ENCODE measurements at regions not wholly inside any gene's neighbourhood (a gene's known extent, or its start where the extent isn't known, plus 50 kb on each side); places are given as distances from the start of the nearest gene placed in this dataset.

DNA sequence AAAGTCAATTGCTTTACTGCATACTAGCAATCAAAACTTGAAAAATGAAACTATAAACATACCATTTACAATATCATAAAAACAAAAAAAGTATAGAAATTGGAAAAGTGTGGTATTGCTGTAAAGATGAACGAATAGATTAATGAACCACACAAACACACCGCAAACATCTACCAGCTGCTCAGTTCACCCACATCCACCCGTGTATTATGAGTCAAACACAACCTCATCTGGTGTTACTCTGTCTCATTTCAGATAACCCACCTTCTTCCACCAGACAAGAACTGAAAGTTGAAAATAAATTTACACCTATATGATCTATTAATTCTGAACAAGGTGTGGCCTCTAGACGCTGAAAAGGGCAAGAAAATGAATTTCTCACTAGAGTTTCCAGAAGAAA is 53.3 kb downstream of the BLID start:
- no peak for DNase-seq (ENCODE audit: low read depth, low spot score)

DNA sequence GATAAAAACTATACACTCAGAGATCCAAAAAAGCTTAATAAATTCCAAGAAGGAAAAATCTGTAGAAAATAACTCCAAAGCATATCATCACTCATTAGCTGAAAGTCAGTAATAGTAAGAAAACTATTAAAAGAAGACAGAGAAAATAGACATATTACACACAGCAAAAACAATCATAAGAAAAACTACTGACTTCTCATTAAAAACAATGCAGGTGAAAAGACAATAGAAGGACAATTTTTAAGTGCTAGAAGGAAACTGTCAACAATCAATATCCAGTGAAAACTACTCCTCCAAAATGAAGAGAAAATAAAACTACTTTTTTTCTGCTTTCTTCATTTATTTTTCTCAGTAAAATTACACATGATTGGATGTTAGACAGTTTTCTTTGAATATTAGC is 56.5 kb downstream of the BLID start:
- no peak for DNase-seq (ENCODE audit: low read depth, low spot score)

DNA sequence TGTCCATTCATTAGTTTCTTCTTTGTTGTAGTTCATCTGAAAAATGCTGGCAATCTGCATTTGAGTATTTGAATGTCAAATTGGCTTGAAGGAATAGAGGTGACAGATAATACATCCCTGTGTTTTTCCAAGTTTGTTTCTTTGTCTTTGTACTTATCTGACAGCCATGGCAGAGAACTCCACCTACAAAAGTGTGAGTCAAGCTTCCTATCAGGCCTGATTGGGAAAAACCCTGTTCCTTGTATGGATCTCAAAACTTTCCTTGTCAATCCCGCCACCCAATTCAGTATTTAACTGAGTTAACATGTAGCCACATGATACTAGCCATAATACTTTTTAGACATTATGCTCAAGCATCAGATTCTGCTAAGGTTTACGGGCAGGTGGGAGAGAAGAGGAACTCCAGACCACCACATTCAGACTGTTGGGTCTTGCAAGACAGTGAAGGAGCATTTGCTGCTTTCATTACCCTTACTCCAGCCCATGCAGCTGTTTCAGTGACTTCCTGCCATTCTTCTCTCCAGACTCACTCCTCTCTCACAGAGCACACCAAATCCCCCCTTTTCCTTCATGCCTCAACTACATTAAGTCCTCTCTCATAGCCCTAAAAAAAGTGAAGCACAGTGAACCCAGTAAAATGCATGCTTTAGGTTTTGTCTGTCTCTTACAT is 65.9 kb downstream of the BLID start:
- no peak for DNase-seq (ENCODE audit: low read depth, low spot score)

DNA sequence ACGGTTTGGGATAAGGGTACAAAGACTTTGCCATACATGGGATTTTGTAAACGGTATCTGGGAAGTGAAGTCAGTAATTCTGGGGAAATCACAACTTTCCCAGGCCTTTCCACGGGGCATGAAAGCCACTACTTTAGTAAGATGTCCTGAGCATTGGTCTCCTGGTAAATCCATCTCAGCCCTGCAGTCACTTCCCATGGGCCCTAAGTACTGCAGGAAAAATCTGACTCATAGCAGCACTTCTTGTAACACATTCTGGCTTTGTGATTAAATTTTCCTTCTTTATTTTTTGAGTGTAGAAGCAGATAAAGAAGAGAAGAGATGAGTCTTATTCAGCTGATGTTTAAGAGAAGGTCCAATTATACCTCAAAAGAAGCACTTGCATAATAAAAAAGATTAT is 67.6 kb downstream of the BLID start:
- no peak for DNase-seq (ENCODE audit: low read depth, low spot score)

DNA sequence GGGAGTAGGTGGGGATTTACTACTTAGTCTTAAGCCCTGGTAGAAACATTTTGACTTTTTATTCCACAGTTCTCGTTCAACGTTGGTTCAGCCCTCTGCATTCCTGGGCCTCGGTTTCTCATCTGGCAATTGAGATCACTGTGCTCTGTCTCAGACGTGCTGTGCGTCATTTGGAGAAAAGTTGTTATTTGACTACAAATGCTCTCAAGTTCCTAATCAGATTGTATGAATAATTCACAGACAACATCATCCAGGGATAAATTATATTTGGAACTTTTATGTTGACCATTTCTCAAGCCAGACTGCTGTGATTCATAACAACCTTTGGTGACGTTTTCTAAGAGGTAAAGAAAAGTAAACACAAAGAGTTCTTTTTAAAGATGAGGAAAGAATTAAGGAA is 69.2 kb downstream of the BLID start:
- no peak for DNase-seq (ENCODE audit: low read depth, low spot score)

DNA sequence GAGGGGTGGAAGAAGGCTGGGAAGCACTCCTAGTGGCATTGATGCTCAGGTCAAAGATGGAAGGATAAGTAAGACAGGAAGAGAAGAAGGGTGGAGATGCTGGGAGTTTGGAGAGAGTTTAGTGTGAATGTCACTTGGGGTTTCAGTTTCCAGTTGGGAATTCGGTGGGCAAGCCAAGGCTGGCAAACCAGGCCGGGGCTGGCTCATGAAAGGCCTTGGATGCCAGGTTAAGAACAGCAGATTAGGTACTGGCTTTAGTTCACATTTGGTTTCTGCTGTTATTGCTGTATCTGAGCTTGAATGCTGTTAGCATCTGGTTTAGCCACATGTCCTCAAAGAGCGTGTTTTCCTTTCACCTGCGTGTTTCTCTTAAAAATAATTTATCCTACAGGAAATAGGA is 69.6 kb downstream of the BLID start:
- no peak for DNase-seq (ENCODE audit: low read depth, low spot score)

DNA sequence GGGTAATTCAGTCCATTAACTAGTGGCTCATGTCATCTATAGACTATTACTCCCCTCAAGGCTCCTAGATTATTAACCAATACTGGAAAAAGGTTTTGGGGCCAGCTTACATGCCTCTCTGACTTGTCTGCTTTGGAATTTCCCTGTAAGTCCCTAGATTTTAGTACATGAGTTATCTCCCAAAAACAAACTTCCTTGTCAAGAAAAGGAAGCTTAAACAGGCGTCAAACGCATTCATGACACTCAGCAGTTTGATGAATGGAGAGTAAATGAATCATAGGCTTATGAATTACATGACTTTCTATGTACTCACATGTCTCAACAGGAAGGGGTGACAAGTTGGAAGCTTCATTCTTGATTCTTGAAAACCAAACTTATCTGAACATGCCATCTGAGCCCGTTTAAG is 70.8 kb downstream of the BLID start:
- no peak for DNase-seq (ENCODE audit: low read depth, low spot score)

DNA sequence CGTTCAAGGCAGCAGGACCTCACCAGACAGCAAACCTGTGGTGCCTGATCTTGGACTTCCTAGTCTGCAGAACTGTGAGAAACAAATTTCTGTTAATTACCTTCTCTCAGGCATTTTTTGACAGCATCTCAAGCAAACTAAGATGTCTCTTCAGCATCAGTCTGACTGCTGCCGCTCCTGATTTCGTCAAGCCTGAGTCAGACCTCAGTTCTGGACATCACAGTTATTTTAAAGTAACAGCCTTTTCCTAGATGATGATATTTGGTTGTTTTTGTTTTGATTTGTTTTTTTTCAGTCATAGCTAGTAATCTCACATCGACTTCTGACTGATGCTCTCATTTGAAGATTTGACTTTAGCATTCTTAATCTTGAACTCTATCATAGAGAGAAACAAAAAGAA is 71.9 kb downstream of the BLID start:
- DNase-seq (ENCODE audit: low read depth, low spot score) = no peak

DNA sequence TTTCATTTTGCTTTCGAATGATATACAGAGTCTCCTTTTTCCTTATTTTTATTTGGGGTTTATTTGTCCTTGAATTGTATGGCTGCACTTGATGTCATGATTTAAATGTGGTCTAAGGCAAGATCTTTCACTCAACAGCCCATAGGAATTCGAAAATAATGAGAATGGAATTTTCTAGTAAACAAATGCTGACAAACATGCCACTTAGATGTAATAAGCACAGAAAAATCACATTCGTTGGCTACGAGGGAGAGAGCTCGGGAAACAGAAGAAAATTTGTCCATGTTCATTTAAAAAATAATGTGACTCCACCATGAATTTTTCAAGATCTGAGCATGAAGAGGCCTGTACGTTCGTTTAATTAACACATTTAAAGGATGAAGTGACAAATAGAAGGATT is 73.0 kb downstream of the BLID start:
- DNase-seq (ENCODE audit: low read depth, low spot score) = no peak

DNA sequence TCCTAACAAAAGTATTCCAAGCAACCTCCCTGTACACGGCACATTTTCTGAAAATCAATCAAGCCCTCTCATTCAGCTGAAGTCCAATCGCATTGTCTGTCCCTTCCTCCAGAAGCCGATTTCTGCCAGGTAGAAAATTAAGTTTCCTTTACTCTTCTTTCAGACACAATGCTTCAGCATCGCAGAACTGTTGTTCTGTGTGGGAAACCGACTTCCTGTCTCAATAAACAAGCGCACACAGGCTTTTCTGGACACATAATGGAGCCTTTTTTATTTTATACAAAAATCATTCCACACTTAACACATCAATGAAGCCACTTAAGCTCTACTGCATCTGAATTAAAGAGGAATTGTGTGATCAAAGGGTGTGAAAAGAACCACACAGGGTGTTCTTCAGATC is 75.6 kb downstream of the BLID start:
- no peak for DNase-seq (ENCODE audit: low read depth, low spot score)

DNA sequence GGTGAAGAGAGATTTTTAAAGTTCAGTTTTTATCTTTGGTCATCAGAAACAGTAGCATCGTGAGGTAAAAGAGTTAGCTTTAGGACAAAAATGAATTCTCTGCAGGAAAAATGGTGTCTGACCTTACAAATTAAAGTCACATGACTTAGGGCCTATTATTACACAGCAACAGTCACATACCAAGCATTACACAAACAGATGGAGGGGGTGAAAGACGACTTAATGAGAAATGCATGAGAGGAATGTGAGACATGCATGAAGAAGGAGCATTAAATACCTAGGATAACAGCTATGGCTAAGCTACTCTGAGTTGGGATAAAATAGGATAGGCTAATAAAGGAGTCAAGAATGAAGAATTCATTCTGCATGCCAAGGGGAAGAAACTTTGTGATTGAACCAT is 77.5 kb downstream of the BLID start:
- no peak for DNase-seq (ENCODE audit: low read depth, low spot score)

DNA sequence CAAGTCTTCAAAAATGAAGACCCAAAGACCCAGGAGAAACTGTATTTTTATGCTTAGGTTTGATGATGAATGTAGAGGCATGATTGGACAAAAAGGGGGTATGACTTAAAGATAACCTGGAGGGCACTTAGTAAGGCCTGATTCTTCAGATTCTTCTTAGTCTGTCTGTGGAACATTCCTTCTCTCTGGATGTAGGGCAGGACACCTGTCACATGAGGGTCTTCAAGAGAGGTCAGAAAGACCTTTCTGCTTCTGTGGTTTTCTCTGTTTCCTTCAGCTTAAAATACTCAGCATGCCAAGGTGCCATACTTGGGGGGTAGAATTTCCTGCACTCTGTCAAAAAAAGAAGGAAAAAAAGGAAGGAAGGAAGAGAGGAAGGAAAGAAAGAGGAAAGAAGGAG is 78.1 kb downstream of the BLID start:
- DNase-seq (ENCODE audit: low read depth, low spot score) = no peak

DNA sequence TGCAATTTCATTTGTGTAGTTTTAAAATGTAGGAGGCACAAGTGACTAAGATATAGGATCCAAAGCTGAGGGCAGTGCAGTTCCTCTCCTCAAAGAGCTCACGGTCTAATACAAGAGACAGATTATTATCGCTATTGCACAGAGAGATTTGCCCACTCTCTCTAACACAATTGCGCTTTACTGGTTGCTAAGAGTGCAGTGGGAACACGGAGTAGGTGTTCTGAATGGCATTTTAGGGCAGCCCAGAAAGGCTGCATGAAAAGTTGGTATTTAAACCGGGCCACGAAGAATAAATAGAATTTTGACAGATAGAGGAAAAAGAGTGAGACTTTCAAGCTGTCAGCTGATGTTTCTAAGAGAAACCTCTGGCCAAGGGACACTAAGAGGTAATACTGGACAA is 79.5 kb downstream of the BLID start:
- no peak for DNase-seq (ENCODE audit: low read depth, low spot score)

DNA sequence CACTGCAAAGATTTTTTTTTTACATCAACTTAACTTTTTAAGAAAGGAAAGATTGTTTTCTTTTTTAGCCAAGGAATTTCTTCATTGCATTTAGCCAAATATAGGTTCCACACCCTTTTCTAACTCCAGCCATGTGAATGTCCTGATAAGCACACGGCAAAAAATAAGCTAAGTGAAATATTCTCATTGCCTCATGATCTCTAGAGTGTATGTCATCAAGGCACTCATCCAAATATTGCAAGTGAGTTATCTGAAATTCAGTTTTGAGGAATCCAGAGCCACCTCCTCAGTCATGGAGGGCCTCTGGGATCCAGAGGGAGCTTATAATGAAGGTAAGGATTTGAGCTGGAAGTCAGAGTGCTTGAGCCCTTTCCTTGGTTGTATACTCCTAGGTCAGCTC is 80.0 kb downstream of the BLID start:
- no peak for DNase-seq (ENCODE audit: low read depth, low spot score)

DNA sequence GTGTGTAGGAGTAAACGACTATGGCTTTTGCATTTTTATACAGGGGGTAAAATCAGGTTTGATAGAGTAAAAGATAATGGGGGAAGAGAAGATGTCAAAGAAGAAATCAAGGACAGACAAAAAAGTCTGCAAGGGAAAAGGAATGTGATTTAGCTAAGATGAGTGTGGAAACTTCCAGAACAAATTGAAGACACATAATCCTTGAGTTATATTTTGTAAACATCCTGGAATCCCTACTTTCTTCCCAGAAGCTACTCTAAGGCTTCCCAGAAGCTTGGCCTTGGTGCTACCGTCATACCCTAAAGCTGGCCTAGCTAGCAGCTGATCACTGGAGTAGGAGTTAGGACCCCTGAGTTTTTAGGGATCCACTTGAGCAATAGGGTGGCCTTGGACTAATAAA is 82.4 kb downstream of the BLID start:
- no peak for DNase-seq (ENCODE audit: low read depth, low spot score)

DNA sequence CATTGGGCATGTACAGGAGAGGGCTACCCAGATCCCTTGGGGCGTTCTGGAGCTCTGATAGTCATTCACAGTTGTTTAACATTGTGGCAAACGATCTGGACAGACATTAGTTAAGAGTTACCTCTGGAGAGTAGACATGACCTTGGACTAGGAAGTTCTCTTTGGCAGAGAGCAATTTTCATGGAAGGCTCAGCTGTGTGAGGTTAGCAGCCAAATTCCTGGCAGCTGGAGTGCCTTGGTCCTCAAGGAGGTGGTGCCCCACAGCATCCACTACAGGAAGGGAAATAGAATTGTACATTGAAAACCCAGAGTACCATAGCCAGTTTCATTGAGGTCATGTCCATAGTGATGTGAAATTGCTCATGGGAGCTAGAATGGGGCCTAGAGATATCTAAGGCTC is 82.8 kb downstream of the BLID start:
- DNase-seq (ENCODE audit: low read depth, low spot score) = no peak

DNA sequence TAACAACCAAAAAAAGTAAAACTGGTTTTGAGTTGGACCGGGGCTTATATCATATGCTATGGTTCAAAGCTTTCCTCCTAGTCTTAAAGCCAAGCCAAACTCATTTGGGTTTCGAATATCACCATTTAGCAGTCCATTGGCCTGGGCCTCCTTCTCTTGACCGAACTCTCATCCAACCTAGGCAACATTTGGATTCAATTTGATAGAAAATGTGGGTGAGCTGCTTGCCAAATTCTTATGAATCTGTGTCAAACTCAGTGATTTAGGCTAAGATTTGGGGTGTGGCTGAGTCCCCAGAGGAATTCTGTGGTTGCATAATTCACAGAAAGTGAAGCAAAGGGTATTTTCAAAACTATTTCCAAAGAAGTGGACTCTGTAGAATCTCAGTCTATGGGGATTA is 83.7 kb downstream of the BLID start:
- no peak for DNase-seq (ENCODE audit: low read depth, low spot score)

DNA sequence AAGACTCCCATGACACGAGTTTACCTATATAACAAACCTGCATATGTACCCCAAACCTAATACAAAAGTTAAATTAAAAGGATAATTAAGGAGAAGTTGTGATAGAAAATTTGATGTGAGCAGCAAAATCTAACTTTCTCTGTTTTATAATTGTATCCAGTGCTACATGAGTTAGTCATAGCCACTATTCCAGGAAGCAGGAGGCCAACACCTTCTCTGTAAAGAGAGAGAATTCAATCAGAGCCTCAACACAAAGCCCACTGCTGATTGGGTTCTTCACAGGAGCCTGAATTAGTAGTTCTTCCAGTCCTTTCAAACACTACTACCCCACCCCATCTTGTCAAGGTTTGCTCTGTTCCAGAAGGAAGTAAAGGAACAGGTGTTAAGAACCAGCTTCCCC is 84.2 kb downstream of the BLID start:
- DNase-seq (ENCODE audit: low read depth, low spot score) = no peak

DNA sequence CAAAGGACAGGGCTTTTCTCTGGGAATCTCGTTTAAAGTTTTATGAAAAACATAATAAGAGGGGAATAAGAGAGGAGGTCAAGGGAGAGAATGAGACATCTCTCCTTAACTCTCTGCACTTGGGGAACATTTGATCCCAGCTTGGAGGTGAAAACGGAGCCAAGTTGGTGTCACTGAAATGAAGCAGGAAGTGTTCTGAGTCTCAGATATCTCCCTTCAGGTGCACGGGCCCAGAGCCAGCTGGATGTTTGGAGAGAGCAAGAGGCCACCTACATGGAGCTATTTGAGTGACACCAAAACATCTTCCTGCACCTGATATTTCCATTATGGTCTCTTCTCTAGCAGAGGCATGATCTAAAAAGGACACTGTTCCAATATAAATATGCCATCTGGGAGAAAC is 85.7 kb downstream of the BLID start:
- no peak for DNase-seq (ENCODE audit: low read depth, low spot score)

DNA sequence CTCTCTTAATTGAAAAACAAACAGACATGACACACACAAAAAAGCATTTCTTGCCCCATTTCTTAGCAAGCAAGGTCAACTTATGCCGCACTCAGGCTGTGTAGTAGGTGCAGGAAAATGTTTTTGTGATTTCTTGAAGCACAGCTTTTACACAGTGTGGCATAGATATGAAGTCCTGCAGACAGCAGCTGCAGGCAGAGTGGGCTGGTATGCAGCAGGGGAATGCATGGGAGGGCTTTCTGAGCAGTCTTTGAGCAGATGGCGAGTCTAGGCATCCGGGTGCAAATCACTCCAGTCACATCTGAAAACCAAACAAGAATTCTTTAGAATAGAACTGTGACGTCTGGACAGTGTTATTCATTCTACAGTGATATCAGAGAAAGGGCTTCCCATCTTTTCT is 87.5 kb downstream of the BLID start:
- no peak for DNase-seq (ENCODE audit: low read depth, low spot score)

DNA sequence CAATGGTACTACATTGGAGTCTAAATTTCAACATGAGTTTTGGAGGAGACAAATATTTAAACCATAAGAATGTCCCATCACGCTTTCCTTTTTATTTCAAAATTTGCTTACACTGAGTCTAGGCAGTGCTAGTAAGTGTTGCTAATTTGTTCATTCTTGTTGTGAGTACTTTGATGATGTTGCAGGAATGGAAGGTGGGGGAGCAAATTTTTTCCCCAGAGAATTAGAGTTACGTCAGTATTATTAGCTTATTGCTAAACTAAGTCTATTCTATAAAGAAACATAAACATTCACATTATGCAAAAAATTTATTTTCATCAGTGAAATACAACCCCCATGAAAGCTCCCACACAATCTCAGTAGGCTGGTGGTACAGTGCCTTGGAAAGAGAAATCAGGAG is 88.0 kb downstream of the BLID start:
- no peak for DNase-seq (ENCODE audit: low read depth, low spot score)

DNA sequence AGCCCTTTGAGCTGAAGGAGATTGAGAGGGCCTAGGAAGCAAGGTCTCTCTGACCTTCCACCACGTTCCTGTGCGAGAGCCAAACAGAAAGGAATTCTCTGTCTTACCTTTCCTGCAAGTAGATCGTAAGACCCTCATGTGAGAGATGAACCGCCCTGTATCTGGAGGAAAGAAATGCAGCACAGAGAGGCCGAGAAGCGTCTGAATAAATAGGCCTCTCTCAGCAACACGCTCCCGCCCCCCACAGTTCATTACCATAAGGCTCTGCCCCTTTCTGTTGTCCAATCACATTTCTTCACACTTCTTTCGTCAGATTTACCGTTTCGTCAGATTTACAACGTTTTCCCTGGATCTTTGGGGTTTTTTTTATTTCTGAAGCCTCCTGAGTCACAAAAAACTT is 90.3 kb downstream of the BLID start:
- no peak for DNase-seq (ENCODE audit: low read depth, low spot score)

DNA sequence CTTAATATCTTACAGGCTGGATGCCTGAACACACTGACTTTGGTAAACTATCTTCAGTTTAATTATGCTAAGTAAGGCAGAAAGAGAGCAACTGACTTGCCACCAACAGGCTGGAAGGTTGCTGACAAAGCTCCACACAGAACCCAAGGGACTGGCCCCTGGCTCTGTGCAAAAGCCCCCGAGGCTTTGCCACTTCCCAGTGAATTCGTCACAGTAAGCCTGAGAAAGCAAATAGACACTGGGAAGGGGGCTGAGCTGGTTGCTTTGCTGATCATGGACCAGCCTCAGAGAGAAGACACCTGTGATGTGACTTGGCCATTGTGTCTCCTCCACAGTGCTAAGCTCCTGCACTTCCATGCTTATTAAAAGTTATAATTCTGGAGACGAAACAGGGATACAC is 91.7 kb downstream of the BLID start:
- peak; percentile 24 for DNase-seq (ENCODE audit: low read depth, low spot score)

DNA sequence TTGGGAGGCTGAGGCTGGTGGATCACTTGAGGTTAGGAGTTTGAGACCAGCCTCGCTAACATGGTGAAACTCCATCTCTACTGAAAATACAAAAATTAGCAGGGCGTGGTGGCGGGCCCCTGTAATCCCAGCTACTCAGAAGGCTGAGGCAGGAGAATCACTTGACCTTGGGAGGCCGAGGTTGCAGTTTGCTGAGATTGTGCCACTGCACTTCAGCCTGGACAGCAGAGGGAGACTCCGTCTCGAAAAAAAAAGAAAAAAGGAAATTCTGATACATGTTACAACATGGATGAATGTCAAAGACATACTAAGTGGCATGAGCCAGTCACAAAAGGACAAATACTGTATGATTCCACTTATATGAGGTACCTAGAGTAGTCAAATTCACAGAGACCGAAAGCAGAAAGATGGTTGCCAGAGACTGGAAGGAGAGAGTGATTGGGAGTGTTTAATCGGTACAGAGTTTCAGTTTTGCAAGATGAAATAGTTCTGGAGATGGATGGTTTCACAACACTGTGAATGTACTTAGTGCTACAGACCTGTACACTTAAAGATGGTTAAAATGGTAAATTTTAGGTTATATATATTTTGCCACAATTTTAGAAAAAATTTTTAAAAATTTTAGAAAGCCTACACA is 92.3 kb downstream of the BLID start:
- no peak for DNase-seq (ENCODE audit: low read depth, low spot score)
